ENCODE measurements at regions not wholly inside any gene's neighbourhood (a gene's known extent, or its start where the extent isn't known, plus 50 kb on each side); places are given as distances from the start of the nearest gene placed in this dataset.

- DNase-seq (ENCODE audit: low spot score): no peak
Observed at GRCh38 chr22:47277531-47277930, 515.1 kb downstream of the TBC1D22A start.

GRCh38 chr22:47276991-47277390 lies 514.5 kb downstream of the TBC1D22A start:
- DNase-seq (ENCODE audit: low spot score): no peak

- DNase-seq (ENCODE audit: low spot score): no peak
Observed at GRCh38 chr22:47276450-47276820, 514.0 kb downstream of the TBC1D22A start.

- no peak for DNase-seq (ENCODE audit: low spot score)
Observed at GRCh38 chr22:47275605-47276449, 513.4 kb downstream of the TBC1D22A start.

DNA sequence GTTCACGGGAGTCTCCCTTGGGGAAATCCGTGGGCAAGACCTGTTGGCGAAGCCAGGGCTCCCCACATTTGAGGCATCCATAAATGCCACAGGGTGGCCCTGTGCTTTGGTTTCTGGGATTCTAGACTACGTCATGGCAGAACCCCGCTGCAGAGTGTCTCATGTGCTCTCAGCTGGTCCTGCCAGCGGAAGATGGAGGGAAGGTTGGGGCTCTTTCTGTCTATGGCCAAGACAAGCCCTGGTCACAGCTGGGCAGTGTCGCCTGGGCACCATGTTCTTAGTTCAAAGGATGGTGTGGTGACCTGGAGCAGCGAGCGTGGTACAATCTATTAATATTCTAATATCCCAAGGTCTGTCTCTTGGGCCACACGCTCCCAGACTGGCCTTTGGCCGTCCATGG lies 511.7 kb downstream of the TBC1D22A start:
- DNase-seq (ENCODE audit: low spot score): no peak

GRCh38 chr22:47270463-47271135 lies 508.1 kb downstream of the TBC1D22A start:
- peak; percentile 22 for DNase-seq (ENCODE audit: low spot score)

- DNase-seq (ENCODE audit: low spot score): no peak
Observed at GRCh38 chr22:47269516-47270088, 507.2 kb downstream of the TBC1D22A start.

- no peak for DNase-seq (ENCODE audit: low spot score)
Observed at GRCh38 chr22:47267513-47268282, 505.2 kb downstream of the TBC1D22A start.

- no peak for DNase-seq (ENCODE audit: low spot score)
Observed at GRCh38 chr22:47266329-47266728, 503.9 kb downstream of the TBC1D22A start.

- no peak for DNase-seq (ENCODE audit: low spot score)
Observed at GRCh38 chr22:47260551-47260950, 498.1 kb downstream of the TBC1D22A start.

- peak; percentile 33 for DNase-seq (ENCODE audit: low spot score)
Observed at GRCh38 chr22:47259990-47260389, 497.5 kb downstream of the TBC1D22A start.

DNA sequence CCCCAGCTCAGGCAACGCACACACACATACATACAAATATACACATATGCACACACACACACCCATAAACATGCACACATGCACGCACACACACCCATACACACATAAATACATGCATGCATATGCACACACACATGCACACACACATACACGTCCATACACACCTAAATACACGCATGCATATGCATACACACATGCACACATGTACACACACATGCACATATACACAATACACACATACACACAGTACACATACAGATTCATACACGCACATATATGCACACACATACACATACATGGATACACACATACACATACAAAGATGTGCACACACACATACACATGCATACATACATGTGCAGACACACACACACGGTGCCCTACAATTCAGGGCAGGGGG lies 496.6 kb downstream of the TBC1D22A start:
- no peak for DNase-seq (ENCODE audit: low spot score)

GRCh38 chr22:47257976-47258375 lies 495.5 kb downstream of the TBC1D22A start:
- no peak for DNase-seq (ENCODE audit: low spot score)

DNA sequence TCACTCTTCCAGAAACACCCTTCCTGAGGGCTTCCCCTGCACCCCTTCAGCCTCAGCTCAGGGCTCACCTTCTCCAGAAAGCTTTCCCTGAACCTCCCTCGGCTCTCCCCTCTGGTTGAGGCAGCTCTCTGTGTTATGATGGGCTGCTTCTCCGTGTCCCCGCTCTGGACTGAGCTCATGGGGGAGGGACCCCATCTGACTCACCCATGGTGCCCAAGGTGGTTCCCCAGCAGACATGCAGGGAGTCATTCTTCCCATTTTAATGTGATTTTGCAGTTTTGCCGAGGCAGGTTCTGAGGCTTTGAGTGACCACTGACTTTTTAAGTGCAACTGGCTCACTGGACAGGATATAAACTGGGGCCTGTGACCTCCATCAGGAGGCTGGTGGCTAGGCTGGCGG lies 495.1 kb downstream of the TBC1D22A start:
- no peak for DNase-seq (ENCODE audit: low spot score)

- DNase-seq (ENCODE audit: low spot score): no peak
Observed at GRCh38 chr22:47251911-47252310, 489.5 kb downstream of the TBC1D22A start.

- no peak for DNase-seq (ENCODE audit: low spot score)
Observed at GRCh38 chr22:47250995-47251765, 488.7 kb downstream of the TBC1D22A start.

GRCh38 chr22:47249370-47249928 lies 487.0 kb downstream of the TBC1D22A start:
- DNase-seq (ENCODE audit: low spot score): no peak

GRCh38 chr22:47248925-47249324 lies 486.5 kb downstream of the TBC1D22A start:
- DNase-seq (ENCODE audit: low spot score): no peak

GRCh38 chr22:47247579-47248240 lies 485.3 kb downstream of the TBC1D22A start:
- DNase-seq (ENCODE audit: low spot score): no peak

DNA sequence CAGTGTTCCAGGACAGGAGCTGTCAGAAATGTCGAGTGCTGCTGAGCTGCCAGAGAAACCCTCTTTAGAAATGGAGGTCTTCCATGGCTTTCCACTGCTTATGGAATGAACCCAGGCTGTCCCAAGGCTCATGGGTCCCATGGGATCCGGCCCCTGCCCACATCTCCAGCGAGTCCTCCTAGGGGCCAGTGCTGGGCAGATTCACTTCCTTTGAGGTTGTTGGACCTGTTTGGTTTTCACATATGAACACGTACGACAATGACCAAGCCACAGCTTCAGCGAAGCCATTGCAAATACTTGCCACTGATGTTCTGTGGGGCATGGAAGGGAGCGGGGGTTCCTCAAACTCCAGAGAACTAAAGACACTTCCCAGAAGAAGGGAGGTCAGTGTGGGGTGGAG lies 483.3 kb downstream of the TBC1D22A start:
- DNase-seq (ENCODE audit: low spot score): no peak

DNA sequence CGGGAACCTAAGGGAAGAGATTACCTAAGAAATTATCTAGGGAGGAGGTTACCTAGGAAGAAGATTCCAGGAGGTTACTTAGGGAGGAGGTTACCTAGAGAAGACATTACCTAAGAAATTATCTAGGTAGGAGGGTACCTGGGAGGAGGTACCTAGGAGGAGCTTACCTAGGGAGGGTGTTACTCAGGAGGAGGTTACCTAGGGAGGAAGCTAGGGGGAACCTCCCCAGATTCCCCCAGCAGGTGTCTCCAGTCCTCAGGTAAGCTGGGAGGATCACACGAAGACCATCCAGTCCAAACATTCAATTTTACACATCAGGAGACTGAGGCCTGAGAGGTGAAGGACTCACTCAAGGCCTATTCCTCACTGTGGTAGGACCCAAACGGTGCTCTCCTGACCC lies 482.8 kb downstream of the TBC1D22A start:
- DNase-seq (ENCODE audit: low spot score): no peak
